Effector memory CD8-positive, alpha-beta T cell (primary cell): ENCODE measurements at regions not wholly inside any gene's neighbourhood (a gene's known extent, or its start where the extent isn't known, plus 50 kb on each side); places are given as distances from the start of the nearest gene placed in this dataset.

Experiments
- ATAC-seq: fragments of 150-1000 bp; cut with Tn5 transposase; replicated peaks from 2 replicates; pipeline ENCODE4 v1.10.0; 2021; ENCODE audit warnings: mild to moderate bottlenecking, moderate library complexity
- DNase-seq, 3 experiments: peaks; one replicate each; pipeline ENCODE4 v3.0.0; 2021
- H3K27ac Mint-ChIP-seq, 2 donors: one replicate each; pipeline ENCODE4 v1.8.0; 2022; ENCODE audit warnings: mild to moderate bottlenecking in 2 of 2, mixed read lengths in 2 of 2, moderate library complexity in 2 of 2
- H3K27me3 Mint-ChIP-seq, 2 donors: one replicate each; pipeline ENCODE4 v1.8.0; 2022; ENCODE audit warnings: mixed read lengths in 2 of 2
- H3K36me3 Mint-ChIP-seq: one replicate; pipeline ENCODE4 v1.8.0; 2022; ENCODE audit warnings: mild to moderate bottlenecking, moderate library complexity, mixed read lengths; ENCODE audit not compliant: insufficient read depth
- H3K4me1 Mint-ChIP-seq, 2 donors: one replicate each; pipeline ENCODE4 v1.8.0; 2022; ENCODE audit warnings: low read depth in 2 of 2, mixed read lengths in 2 of 2
- H3K4me3 Mint-ChIP-seq, 2 donors: one replicate each; pipeline ENCODE4 v1.8.0; 2022; ENCODE audit warnings: mild to moderate bottlenecking in 2 of 2, mixed read lengths in 2 of 2, moderate library complexity in 2 of 2
- H3K9me3 Mint-ChIP-seq, 2 donors: one replicate each; pipeline ENCODE4 v1.8.0; 2022; ENCODE audit warnings: mixed read lengths in 2 of 2

DNA sequence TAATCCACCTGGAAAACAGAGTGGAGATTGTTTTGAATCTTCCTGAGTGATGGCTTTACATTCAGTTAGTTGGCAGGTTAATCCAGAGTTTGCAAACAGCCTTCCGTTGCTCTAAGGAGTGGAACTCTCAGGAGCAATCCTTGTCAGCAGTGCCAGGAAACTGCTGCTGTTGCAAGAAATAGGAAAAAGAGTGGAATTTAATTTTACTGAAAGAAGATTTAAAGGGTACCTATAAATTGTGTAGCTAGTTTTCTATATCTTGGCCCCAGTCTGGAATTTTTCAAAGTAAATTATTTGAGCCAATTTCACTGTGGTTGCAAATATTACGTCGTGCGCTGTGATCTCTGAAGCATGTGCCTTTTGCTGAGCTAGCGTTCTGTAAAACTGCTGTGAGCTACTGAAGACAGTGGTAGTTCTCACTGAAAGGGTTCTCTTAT is 55.5 kb upstream of the SLC5A12 start:
- H3K27ac Mint-ChIP-seq = no peak overlapping the region
- no peaks in the 10 kb centered on the region for H3K27me3 Mint-ChIP-seq
- ATAC-seq = no peak
- H3K4me1 Mint-ChIP-seq = no peaks in the 10 kb centered on the region
- no peaks in the 10 kb centered on the region for H3K36me3 Mint-ChIP-seq
- H3K4me3 Mint-ChIP-seq = no peak overlapping the region
- peaks cover 0 to 2% of the 10 kb centered on the region in 2 donors for H3K9me3 Mint-ChIP-seq
- DNase-seq = no peak

DNA sequence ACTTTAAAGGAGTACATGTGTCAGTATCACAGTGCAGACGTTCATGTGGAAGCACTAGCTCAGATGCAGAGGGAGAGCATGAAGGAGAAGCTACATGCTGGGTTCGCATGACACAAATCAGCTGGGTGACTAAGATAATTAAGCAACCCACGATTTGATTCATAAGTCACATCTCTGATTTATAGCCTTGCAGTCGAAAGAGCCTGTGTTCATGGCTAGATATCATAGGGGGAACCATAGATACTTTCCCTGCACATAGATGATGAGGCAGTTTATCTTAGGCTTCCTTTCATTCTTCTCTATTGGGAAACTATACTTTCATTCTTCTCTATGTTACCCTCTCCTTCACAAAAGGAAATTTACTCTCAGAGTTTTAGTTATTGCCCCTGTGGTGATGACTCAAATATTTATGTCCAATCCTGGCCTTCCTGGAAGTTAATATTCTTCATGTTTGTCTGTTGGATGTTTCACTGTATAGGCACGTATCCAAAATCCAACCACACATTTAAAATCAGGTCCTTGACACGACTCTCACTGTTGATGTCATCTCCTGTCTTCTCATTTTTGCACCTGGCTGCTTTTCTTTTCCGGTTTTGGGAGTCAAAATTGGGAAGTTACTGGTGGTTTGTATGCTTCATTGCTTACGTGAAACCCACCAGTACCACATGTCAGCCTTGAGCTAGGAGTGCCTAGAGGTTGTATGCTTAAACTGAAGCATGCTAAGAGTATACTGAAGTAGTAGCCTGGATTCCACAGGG is 56.3 kb upstream of the SLC5A12 start:
- no peaks in the 10 kb centered on the region for H3K27me3 Mint-ChIP-seq
- no peaks in the 10 kb centered on the region for H3K36me3 Mint-ChIP-seq
- ATAC-seq = no peak
- no peak for DNase-seq
- H3K4me3 Mint-ChIP-seq = no peak overlapping the region
- H3K9me3 Mint-ChIP-seq = peaks cover 0 to 4% of the 10 kb centered on the region in 2 donors
- no peaks in the 10 kb centered on the region for H3K4me1 Mint-ChIP-seq
- no peak overlapping the region for H3K27ac Mint-ChIP-seq

DNA sequence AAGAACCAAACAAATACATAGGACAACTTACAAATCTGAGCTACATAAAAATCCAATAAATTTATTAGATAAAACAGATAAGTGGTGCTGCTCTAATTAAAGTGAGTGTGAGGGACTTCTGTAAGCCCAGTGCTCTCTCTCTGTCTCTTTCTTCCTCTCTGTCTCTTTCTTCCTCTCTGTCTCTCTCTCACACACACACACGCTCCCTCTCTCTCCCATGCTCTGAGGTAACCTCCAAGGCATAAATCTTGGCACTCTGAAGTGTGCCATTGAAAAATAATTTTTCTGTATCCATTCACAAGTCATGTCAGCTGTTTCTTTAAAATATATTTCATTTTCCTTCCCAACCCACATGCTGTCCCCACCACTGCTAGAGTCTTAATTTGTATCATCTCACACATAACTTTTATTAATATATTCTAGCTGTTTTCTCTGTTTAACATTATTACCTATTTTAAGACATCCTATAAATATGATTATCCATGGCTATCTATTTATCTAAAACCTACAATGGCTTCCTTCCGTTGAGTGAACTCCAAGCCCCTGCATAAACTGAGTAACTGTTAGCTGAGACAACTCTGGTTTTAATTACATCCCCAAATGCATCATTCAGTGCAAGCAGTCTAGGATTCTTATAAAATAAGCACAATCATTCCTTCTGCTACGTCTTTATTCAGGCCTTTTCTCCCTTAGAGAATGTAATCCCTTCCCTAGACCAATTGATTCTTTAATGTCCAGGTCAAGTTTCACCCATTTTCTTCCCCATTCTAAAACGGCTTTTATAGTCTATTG is 57.4 kb upstream of the SLC5A12 start:
- ATAC-seq (no peak), DNase-seq (no peak)
- Mint-ChIP-seq H3K36me3 (no peaks in the 10 kb centered on the region), H3K9me3 (peaks cover 0 to 7% of the 10 kb centered on the region in 2 donors), H3K27ac (no peak overlapping the region), H3K4me1 (no peaks in the 10 kb centered on the region), H3K4me3 (no peak overlapping the region), H3K27me3 (no peaks in the 10 kb centered on the region)

DNA sequence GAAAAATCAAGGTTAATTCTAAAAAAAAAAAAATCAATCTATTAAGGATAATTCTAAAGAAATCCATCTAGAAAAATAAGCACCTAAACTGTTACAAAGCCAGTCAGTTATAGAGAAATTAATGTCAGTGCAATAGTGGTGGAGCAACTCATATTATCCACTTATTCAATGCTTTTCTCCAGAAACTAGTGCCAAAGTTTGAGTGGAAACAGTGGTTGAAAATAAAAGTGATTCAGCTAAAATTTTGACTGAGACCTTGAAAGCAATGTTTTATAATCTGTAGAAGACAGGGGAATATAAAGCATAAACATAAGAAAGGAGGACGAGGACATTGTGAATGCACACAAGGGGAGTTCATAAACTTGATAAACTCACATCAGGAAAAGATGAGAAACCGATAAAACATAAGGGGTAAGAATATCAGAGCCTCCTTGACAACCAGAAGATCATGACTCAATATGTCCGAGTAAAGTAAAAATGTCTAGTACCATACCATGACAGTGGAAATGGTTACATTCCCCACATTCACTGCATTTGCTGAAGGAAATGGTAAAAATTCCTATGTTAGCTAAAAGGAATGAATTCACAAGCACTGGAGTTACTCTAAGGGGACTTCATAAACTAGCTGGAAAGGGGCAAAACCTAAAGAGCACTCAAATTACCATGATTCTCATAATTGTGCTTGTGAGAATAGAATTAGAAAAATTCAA is 58.7 kb upstream of the SLC5A12 start:
- Mint-ChIP-seq H3K27ac (no peak overlapping the region), H3K4me3 (no peak overlapping the region), H3K27me3 (no peaks in the 10 kb centered on the region), H3K36me3 (no peaks in the 10 kb centered on the region), H3K4me1 (no peaks in the 10 kb centered on the region), H3K9me3 (peaks cover 0 to 7% of the 10 kb centered on the region in 2 donors)
- DNase-seq (no peak), ATAC-seq (no peak)

DNA sequence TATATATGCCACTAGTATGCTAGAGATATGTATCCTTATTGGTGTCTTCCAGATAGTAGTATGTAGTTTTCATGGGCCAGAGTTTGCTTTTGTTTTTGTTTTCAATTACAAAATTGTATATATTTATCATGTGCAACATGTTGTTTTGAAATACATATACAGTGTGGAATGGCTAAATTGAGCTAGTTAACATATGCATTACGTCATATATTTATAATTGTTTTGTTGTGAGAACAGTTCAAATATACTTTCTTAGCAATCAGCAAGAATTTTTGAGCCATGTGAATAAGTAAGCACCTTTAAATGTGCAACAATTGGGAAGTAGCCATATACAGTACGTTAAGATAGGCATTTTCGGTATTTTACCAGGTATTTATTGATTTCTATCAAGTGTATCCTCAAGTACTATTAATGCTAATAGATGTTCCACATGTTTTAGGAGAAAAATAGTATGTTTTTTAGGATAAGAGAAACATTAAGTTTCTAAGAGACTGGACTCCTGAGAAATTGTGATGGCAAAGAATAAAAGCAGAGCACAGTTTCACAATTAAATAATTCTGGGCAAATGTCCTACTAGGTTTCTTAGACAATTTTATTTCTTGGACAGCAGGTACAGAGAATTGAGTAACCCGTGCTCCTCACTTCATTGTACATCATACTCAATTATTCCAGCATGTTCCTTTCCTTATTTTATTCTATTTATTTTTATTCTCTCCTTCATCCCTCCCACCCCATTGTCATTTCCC is 60.5 kb upstream of the SLC5A12 start:
- Mint-ChIP-seq H3K4me1 (no peaks in the 10 kb centered on the region), H3K9me3 (peaks cover 8 to 12% of the 10 kb centered on the region in 2 donors), H3K27ac (no peak overlapping the region), H3K4me3 (no peak overlapping the region), H3K36me3 (no peaks in the 10 kb centered on the region), H3K27me3 (no peaks in the 10 kb centered on the region)
- no peak for DNase-seq
- no peak for ATAC-seq

DNA sequence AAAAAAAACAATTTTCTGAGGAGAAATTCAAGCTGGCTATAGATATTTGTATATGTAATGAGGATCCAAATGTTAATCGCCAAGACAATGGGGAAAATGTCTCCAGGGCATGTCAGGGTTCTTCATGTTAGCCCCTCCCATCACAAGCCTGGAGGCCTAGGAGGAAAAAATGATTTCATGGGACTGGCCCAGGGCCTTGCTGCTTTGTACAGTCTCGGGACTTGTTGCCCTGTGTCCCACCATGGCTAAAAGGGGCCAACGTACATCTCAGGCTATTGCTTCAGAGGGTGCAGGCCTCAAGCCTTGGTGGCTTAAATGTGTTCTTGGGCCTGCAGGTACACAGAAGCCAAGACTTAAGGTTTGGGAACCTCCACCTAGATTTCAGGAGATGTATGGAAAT is 62.1 kb upstream of the SLC5A12 start:
- ATAC-seq = no peak

DNA sequence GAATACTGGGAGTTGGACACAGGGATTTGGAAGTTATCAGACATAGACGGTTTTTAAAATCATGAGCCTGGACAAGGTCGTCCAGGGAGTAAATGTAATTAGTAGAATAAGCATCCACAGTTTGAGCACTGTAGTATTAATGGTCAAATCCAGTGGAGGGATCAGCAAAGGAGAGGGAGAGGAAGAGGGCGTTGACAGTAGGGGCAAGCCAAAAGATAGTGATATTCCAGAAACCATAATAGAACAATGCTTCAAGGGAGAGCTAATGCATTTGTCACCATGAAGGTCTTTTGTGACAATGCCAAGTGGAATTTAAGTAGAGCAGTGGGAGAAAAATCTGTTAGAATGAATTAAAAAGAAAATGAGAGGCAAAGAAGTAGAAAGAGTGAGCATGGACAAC is 68.9 kb upstream of the SLC5A12 start:
- Mint-ChIP-seq H3K9me3 (peaks cover 8 to 9% of the 10 kb centered on the region in 2 donors), H3K4me1 (no peaks in the 10 kb centered on the region), H3K4me3 (no peak overlapping the region), H3K27me3 (no peaks in the 10 kb centered on the region), H3K36me3 (no peaks in the 10 kb centered on the region), H3K27ac (no peak overlapping the region)
- DNase-seq (no peak), ATAC-seq (no peak)

More for the DNA sequence above, 62.1 kb upstream of the SLC5A12 start:
- Mint-ChIP-seq H3K36me3 (no peaks in the 10 kb centered on the region), H3K9me3 (peaks cover 8 to 12% of the 10 kb centered on the region in 2 donors), H3K27me3 (no peaks in the 10 kb centered on the region), H3K4me3 (no peak overlapping the region), H3K27ac (no peak overlapping the region), H3K4me1 (no peaks in the 10 kb centered on the region)
- no peak for DNase-seq

DNA sequence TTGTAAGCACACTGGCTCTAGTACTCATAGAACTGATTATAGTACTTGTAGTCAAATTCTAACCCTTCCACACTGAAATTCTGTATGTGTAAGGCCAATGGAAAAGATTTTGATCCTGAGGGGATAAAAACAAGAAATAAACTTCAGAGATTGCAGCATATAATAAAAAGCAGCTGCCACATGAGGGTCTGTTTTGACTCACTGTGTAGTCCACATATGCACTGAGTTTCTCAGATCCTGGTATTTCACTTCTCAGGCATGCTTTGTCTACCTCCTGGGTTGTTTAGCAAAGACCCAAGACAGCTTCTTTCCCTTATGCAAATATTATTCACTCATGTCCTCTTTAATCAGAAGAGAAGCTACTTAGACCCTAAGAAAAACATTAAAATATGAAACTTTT is 71.1 kb upstream of the SLC5A12 start:
- no peak for ATAC-seq
- H3K4me3 Mint-ChIP-seq = no peak overlapping the region
- DNase-seq = no peak
- H3K27me3 Mint-ChIP-seq = no peaks in the 10 kb centered on the region
- H3K9me3 Mint-ChIP-seq = peaks cover 0 to 5% of the 10 kb centered on the region in 2 donors
- H3K4me1 Mint-ChIP-seq = no peaks in the 10 kb centered on the region
- H3K27ac Mint-ChIP-seq = no peak overlapping the region
- H3K36me3 Mint-ChIP-seq = no peaks in the 10 kb centered on the region

DNA sequence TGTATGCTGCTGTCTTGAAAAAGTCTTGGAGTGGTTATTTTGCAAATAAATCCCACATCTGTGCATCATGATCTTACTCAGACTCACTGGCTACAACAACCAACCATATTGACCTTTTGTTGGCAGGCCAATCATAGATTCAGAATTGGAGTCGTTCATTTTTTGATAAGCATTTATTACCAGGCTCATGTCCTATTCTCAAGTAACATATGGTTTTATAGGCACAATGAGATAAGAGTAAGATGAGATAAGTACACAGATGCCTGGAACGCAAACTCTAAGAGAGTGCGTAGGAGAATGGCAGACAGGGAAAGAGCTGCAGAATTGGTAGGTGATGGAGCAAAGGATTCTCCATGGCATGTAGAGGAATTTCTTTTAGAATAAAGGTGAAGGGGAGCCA is 71.6 kb upstream of the SLC5A12 start:
- Mint-ChIP-seq H3K4me1 (no peaks in the 10 kb centered on the region), H3K4me3 (no peak overlapping the region), H3K27ac (no peak overlapping the region), H3K36me3 (no peaks in the 10 kb centered on the region), H3K27me3 (no peaks in the 10 kb centered on the region), H3K9me3 (peaks cover 0 to 7% of the 10 kb centered on the region in 2 donors)
- no peak for ATAC-seq
- no peak for DNase-seq

DNA sequence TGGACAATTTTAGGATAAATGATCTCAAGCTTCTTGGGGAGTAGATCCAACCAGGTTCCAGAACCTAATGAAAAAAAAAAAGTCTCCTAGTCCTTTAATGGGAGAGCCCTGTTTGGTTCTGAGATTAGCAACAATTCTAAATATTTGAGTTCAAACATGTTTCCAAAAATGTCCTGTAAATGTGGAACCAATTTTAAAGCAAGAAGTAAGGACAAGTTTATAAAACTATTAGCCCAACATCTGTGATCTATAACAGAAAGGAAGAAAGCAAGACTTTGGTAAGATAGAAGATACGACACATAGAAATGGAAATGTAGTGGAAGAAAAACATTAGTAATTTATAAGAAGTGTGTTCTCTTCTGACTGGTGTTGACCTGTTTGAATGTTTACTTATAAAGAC is 79.7 kb upstream of the SLC5A12 start:
- Mint-ChIP-seq H3K4me3 (no peak overlapping the region), H3K27me3 (no peaks in the 10 kb centered on the region), H3K4me1 (no peaks in the 10 kb centered on the region), H3K36me3 (no peaks in the 10 kb centered on the region), H3K9me3 (peaks cover 6 to 14% of the 10 kb centered on the region in 2 donors), H3K27ac (no peak overlapping the region)
- no peak for ATAC-seq
- DNase-seq = no peak

DNA sequence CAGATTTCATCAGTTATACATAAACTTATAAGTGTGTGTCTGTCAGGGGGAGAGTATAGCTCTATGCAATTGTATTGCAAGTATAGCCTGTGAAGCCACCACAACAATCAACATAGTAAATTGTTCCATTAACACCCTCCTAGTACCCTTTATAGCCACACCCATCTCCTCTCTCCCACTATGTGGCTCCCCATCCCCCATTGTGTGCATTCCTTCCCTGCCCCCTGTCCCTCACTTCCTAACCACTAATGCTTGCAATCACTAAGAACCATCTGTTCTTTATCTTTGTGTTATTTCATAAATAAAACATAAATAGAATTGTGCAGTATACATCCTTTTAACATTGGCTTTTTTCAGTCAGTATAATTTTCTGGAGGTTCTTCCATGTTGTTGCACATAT is 83.1 kb upstream of the SLC5A12 start:
- H3K9me3 Mint-ChIP-seq = peaks cover 8 to 10% of the 10 kb centered on the region in 2 donors
- DNase-seq (no peak), ATAC-seq (no peak)
- H3K27me3 Mint-ChIP-seq = no peaks in the 10 kb centered on the region
- H3K27ac Mint-ChIP-seq = no peak overlapping the region
- no peaks in the 10 kb centered on the region for H3K36me3 Mint-ChIP-seq
- no peaks in the 10 kb centered on the region for H3K4me1 Mint-ChIP-seq
- H3K4me3 Mint-ChIP-seq = no peak overlapping the region

DNA sequence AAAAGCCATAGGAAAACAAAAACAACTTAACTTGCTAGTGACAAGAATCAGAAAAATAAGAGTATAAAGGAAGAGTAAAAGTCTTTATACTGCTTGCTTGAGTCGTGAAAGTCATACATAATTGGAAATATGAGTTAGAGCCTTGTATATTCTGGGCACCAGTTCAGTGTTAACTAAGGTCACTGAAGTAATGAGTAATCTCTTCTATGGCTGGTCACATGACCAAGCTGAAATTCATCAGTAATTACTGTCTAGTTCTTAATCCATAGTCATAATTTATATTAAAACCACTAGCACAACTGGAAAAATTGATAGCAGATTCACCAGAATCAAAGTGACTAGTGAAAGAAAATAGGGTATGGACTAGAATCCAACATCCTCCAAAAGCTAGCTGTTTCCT is 84.4 kb upstream of the SLC5A12 start:
- Mint-ChIP-seq H3K4me3 (no peak overlapping the region), H3K27ac (no peak overlapping the region), H3K4me1 (no peaks in the 10 kb centered on the region), H3K36me3 (no peaks in the 10 kb centered on the region), H3K27me3 (no peaks in the 10 kb centered on the region), H3K9me3 (peaks cover 8% of the 10 kb centered on the region in 2 donors)
- ATAC-seq (no peak), DNase-seq (no peak)

DNA sequence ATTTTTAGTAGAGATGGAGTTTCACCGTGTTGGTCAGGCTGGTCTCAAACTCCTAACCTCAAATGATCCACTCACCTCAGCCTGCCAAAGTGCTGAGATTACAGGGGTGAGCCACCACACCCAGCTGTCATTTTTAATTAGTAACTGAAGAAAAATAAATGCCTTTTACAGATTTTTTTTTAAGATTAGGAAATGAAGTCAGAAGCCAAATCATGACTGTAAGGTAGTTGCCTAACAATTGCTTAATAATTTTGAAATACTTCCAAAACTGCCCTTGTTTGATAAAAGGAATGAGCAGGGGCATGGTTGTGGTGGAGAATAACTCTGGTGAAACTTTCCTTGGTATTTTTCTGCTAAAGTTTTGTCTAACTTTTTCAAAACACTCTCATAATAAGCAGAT is 98.9 kb upstream of the SLC5A12 start:
- H3K27ac Mint-ChIP-seq = no peak overlapping the region
- H3K4me1 Mint-ChIP-seq = no peaks in the 10 kb centered on the region
- H3K9me3 Mint-ChIP-seq = peaks cover 20 to 51% of the 10 kb centered on the region in 2 donors
- DNase-seq (no peak), ATAC-seq (no peak)
- no peaks in the 10 kb centered on the region for H3K27me3 Mint-ChIP-seq
- no peaks in the 10 kb centered on the region for H3K36me3 Mint-ChIP-seq
- H3K4me3 Mint-ChIP-seq = no peak overlapping the region
